Occipital lobe (tissue), 1 donor: ENCODE measurements at regions not wholly inside any gene's neighbourhood (a gene's known extent, or its start where the extent isn't known, plus 50 kb on each side); places are given as distances from the start of the nearest gene placed in this dataset.

Source experiments
- DNase-seq: peaks from one replicate; lab custom pipeline; 2025; lab: John Stamatoyannopoulos, UW

GRCh38 chr5:38643616-38644015 is 87.2 kb upstream of the LIFR start:
- DNase-seq, result no peak

DNA sequence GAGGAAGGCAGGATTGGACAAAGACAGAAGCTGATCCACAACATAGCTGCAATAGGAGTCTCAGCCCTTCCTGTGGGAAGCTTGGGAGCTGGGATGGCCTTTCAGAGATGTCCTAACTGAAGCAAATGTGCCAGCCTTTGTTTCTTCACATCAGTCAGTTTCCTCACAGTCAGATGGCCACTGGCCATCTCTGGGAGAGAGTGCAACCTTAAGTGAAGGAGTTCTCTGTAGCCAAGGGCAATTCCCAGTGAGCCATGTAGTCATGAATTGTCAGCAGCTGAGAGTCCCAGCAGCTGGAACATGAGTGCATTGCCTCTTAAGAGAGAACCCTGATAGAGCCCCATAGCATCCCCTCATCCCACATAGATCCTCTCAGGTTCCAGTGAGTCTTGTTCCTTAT is 89.1 kb upstream of the LIFR start:
- no peak for DNase-seq

DNA sequence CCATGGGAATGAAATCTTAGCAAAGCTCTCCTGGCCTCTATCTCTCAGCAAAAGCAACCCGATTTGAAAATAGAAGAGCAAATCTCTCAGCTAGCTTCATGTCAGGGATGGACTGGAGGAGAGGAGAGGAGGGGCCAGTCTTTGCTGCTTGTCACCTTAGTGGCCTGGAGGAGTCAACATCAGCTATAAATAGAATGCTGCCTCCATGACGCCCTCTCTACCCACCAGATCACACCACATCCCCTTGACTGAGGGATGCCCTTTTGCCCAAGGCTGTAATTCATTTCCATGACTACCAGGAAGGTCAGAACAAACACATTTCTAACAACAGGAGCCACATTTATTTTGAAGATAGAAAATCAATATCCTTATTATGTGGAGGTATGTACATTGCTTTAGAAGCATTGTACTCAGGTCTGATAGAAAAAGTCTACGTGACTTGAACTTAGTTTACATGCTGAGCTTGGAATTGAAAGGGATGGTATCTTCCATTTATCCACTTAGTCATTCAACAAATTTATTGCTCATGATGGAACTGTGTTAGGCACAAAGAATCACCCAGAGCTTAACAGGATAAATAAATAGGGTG is 92.4 kb upstream of the LIFR start:
- no peak for DNase-seq

DNA sequence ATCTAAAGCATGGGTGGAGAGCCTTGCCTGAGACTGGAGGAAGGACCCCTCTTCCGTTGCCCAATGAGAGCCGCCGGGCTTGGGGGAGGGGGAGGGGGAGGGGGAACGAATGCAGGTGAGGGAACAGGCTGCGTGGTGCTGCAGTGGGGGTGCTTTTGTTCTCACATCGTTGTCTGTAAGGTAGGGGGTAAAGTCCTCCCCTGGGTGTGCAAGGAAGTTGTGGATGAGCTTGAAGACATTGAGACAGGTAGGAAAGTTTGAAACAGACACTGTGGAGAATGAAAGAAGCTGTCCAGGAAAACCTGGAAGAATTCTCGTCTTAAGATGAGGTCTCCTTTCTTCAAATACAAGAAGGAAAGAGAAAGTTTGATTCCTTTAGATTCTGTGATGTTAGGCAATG is 94.1 kb upstream of the LIFR start:
- DNase-seq, result no peak

DNA sequence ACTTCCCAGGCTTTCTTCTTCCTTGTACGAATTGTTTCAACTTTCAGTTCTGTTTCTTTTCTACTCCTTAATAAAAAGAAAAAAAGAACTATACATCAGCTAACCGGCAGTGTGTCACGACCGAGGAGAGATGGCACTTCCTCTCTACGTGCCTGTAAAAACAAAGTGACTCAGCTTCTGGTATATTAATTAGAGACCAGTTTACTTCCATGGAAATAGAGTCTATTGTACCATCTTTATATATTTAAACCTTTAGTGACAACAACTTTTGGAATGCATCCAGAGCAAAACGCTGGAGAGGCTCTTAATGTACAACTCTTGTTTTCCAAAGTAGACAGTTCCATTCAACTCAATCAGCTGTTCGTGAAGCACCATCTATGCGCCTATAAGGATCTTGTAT is 94.5 kb upstream of the LIFR start:
- no peak for DNase-seq

GRCh38 chr5:38651806-38652205 is 95.4 kb upstream of the LIFR start:
- DNase-seq, result no peak

DNA sequence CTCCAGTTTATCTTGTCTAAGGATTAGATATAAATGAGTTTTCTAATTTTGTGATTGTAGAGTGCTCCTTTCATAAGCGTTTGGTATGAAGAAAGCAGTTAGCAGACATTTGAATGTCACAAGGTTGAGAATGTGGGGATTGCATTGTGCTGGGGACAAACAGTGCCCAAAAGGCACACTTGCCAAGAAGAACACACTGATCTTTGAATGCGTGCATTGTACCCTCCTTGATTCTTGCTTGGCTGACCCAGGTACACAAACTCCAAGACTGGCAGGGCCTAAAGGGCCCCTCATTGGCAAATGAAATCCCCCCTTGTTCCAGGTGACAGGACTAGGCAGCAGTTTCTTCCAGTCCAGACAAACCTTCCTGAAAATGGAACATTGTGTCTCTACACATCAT is 96.9 kb upstream of the LIFR start:
- no peak for DNase-seq

- no peak for DNase-seq
Measured at GRCh38 chr5:38655691-38656090, 99.2 kb upstream of the LIFR start.

GRCh38 chr5:38656568-38656967 is 100.1 kb upstream of the LIFR start:
- no peak for DNase-seq

- DNase-seq, result no peak
Measured at GRCh38 chr5:38657020-38657419, 100.6 kb upstream of the LIFR start.

GRCh38 chr5:38660194-38660668 is 103.8 kb upstream of the LIFR start:
- DNase-seq, result no peak

- no peak for DNase-seq
Measured at GRCh38 chr5:38662090-38662489, 105.6 kb upstream of the LIFR start.

- no peak for DNase-seq
Measured at GRCh38 chr5:38663249-38663648, 106.8 kb upstream of the LIFR start.

DNA sequence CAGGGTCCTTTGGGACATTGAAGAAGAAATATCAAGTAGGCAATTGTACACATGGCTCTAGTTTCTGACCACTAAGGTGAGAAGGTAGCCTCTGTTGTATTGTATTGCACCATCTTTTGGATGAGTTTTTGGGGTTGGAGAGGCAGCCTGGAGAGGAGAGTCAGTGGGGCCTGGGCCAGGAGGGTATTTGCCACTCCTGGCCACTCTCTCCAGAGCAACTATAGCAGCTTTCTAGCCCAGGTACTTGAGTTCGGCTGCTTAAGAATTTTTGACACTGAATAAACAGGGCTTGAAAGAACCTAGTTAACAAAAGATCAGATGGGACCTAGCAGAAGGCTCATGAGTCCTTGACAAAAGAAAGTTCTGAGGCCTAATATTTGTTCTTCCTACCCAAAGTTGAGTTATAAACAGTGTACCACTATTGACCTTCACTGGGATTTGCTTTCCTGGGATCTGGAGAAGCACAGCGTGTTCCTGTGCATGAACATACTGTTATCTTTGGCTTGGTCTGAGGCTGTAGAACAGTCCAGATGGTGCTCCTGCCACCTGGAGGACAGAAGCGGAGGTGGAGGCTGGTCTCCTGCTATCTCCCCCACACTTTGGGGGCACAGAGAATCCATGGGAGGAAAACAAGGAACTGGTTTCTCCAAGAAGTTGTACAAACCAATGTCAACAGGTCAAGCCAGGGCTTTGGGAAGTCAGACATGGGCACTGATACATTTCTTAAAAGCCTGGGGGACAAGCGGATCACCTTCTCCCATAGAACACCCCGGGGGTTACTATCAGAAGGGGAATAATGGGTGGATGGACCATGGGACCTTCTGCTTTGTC is 110.4 kb upstream of the LIFR start:
- DNase-seq, result no peak

DNA sequence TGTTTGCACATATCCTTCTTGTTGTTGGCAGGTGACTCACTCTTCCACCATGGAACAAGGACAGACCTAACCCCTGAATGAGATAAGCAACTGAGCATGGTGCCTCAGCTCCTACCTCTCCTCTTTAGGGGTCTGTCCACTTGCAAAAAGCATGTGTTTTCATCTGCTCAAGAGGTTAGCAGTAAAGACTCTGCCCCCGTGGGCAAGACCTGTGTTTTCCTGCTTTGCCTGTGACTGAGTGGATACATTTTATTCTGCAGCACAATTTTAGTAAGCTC is 111.0 kb upstream of the LIFR start:
- DNase-seq, result no peak

DNA sequence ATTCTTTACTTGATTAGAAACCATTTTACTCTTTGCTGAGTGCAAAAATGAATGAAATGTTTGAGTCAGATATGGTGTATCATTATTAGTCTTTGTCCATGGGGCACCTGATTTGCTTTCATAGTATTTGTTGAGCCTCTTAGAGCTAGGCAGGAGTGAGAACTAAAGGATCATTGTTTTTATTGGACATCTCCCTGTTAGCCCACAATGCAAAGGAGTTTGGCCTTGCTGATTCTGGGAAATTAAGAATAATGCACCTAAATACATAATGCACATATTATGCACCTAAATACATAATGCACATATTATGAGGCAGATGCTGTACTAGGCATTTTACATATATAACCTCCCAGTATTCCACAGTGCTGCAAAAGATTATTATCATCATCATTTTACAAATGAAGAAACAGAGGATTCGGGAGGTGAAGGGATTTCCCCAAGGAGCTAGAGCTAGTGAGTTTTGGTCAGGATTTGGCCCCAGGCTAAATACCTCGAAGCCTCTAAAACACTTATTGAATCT is 113.0 kb upstream of the LIFR start:
- DNase-seq, result no peak

DNA sequence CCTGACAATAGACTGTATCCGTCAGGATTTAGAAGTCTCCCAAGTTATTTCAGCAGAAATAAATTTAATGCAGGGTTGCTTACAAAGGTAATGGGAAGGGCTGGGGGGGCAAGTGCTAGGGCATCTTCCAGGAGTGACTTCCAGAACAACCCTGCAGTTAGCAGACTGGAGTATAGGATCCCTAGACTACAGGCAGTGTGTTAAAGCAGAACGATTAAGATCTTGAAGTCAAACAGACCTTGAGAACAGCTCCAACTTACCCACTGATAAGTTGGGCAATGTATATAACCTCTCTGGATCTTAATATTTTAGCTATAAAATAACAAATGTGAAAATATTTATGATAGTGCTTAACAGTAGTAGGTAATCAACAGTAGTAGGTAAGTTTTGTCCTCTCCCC is 113.6 kb upstream of the LIFR start:
- DNase-seq, result no peak

GRCh38 chr5:38670878-38671277 is 114.4 kb upstream of the LIFR start:
- peak; percentile 44 for DNase-seq

GRCh38 chr5:38672059-38672788 is 115.8 kb upstream of the LIFR start:
- no peak for DNase-seq

GRCh38 chr5:38673671-38674071 is 117.2 kb upstream of the LIFR start:
- DNase-seq, result no peak

DNA sequence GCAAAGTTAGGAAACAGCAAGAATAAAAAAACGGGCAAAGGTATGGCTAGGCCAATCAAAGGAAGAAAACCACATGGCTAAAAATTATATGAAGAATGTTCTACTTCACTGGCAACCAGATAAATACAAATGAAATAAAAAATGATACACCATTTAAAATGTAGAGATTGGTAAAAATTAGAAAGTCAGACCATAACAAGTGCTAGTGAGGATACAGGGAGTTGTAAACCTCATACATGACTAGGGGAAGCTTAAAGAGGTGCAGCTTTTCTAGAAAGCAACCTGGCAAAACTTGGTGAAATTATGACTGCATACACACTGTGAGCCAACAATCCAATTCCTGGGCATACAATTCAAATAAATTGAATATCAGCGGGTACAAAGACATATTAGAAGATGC is 119.0 kb upstream of the LIFR start:
- DNase-seq, result no peak

- peak; percentile 7 for DNase-seq
Measured at GRCh38 chr5:38677636-38678035, 121.2 kb upstream of the LIFR start.

- no peak for DNase-seq
Measured at GRCh38 chr5:38678076-38678475, 121.6 kb upstream of the LIFR start.
